NCI-H1417 (cell line): ENCODE measurements at regions not wholly inside any gene's neighbourhood (a gene's known extent, or its start where the extent isn't known, plus 50 kb on each side); places are given as distances from the start of the nearest gene placed in this dataset.
"Not testable (repeated sequence)": the region's sequence is repeated elsewhere in the genome, so short reads cannot be mapped to it uniquely, and the experiment has no call there.

Experiments
- DNase-seq, 3 experiments: peaks; one replicate each; lab custom pipeline; 2025; lab: John Stamatoyannopoulos, UW

DNA sequence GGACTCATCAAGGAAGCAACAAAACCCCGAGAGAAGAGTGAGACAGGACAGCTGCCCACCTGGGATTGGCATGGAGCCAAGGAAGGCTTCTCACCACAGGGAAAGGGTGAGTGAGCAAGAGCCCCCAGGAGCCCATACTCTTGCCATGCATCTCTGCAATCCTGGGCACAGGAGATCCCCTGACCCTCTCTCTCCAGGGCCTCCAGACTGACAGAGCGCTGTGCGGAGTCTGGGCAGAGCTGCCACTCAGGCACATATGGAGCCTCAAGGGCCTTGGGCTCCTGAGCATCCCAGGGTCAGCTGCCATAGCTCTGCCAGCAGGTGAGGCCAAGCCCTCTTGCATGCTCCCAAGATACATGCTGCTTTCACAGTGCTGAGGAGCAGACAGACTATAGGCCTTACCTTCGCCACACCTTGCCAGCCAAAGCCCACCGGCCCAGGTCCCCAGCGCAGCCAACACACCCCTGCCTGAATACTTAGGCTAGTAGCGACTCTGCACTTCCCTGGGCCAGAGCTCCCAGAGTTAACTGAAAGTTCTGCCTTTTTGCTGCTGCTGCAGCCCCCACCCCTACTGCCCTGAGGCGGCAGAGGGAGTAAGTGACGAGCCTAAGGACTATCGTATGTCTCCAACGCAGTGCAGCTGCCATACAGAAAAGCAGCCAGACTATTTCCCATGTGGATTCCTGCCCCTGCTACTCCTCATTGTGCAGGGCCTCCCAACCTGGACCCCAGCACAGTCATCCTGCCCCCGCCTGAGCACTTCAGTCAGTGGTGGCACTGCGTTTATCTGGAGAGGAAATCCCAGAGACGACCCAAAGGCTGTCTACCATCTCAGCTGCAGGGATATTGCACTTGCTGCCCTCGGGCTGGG is 251.6 kb downstream of the SPATA31A6 start:
- not testable (repeated sequence) for DNase-seq

DNA sequence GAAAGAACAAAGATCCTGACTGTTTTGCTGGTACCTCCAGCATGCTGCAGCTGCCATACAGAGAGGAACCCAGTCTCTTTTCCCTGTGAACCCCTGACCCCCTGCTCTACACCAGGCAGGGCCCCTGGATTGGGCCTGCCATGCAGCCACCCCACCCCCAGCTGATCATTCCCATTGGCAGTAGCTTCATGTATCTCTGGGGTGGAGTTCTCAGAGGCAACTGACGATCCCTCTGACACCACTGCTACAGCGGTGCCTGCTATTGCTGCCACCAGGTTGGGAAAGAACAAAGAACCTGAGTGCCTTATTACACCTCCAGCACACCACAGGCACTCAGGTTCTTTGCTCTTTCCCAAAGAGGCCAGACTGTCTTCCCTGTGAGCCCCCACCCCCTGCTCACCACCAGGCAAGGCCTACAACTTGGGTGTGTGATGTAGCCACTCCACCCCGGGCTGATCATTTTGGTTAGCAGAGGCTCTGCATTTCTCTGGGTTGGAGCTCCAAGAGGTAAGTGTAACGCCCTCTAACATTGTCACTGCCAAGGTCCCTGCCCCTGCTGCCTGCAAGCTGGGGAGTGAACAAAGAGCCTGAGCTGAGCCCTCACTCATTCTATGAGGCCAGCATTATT is 252.4 kb downstream of the SPATA31A6 start:
- DNase-seq = not testable (repeated sequence)

- not testable (repeated sequence) for DNase-seq
These were observed 253.7 kb downstream of the SPATA31A6 start for GRCh38 chr9:42437057-42437759.

DNA sequence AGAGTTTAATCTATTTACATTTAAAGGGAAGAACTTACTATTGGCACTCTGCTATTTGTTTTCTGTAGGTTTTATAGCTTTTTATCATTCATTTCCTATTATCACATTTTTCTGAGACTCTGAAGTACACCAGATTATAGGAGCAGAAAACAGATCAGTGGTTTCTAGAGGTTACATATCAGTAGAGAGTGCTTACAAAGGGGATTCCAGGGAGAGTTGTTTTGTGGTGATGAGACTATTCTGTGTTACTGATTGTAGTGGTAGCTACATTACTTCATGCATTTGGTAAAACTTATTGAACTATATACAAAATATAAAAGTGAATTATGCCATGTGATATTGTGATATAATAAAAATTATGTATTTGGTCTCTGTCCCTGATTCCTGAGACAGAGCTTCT is 259.2 kb downstream of the SPATA31A6 start:
- not testable (repeated sequence) for DNase-seq

DNA sequence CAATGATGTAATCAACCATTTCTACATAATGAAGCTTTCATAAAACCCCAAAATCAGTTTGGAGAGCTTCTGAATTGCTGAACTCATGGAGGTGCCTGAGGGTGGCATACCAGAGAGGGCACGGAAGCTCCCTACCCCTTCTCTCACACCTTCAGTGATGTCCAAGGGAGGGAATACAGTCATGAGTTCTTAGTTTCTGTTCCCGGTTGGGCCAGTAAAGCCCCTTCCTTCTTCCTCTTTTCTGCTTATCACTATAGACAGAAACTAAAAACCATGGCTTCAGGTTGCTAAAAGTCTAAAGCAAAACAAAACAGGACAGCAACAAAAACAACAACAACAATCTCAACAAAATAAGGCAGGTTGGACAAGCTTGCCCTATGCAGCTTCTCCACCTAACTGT is 260.0 kb downstream of the SPATA31A6 start:
- not testable (repeated sequence) for DNase-seq

DNA sequence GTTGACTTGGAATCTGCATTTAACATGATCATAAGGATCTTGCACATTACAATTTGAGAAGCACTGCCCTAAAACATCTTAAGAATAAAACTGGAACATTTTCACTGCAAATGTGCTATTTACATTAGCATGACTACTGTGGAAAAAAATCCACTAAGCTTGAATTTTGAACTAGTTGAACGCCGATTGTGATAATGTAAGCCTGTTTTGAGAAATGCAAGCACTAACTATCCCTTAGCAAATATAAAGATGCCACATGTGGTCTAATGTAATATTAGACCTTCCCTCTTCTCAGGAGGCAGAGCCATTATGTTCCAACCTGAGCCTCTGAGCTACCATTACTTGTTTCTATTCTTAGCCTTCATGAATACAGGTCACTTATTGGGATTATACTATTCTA is 278.0 kb downstream of the SPATA31A6 start:
- DNase-seq = not testable (repeated sequence)

DNA sequence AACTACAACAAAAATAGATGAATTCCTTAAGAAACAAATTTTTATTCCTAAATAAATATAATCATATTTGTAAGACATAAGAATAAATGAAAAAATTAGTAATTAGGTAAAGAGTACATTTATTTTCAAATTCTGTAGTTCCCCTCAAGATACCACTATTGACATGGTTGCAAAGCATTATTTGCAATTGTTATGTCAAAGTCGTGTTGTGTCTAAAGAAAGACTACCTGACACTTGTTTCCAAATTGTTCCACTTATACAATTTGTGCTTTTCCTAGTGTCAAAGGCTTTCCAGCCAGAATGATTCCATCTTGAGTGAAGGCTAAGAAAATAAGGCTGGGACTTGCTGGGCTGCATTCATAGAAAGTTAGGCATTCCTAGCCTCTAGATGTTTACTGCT is 278.4 kb downstream of the SPATA31A6 start:
- not testable (repeated sequence) for DNase-seq

- DNase-seq = not testable (repeated sequence)
These were observed 280.5 kb downstream of the SPATA31A6 start for GRCh38 chr9:42463981-42464380.

GRCh38 chr9:42470577-42470976 is 287.1 kb downstream of the SPATA31A6 start:
- DNase-seq = not testable (repeated sequence)

DNA sequence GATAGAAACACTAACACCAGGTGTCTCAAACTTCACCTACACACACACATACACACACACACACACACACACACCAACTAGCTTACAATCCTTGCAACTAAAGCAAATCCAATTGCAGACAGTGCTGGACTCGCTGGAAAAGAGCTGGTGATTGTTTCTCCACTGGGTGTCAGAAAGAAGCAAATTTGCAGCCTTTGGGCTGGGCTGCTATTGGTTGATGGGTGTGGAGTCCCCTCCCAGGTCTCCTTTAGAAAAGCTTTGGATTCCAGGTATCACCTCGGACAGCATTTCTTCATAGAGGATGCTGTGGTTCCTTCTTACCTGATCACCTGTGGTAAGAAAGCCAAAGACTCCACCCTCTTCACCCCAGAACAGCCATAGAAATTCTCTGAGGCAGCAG is 307.5 kb downstream of the SPATA31A6 start:
- not testable (repeated sequence) for DNase-seq

DNA sequence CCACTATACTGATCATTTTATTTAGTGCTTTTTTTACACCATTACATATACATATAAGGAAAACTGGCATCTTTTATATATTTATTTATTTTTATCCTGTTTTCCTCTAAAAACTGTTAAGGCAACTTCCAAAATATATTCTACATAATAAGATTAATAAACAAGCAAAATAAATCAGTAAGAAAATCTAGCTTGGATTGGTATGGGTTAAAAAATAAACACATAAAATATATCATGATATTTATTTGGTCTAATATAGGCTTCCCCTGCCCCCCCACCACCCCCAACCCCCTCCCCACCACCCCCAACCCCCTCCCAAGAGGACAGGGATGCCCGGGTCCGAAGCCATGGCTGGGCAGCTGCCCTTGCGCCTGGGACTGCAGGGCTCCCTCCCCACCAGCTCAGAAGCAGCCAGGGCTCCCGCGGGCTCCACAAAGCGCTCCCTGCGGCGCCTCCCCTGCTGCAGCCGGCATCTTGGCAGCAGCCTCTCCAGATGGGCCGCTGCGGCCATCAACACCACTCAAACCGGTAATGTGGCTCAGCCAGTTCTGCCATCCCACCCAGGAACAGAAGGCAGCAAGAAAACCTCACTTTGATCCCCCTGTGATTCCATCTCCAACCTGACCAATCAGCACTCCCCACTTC is 319.3 kb downstream of the SPATA31A6 start:
- not testable (repeated sequence) for DNase-seq

GRCh38 chr9:42508111-42508510 is 324.7 kb downstream of the SPATA31A6 start:
- DNase-seq = not testable (repeated sequence)

GRCh38 chr9:42513535-42513934 is 330.1 kb downstream of the SPATA31A6 start:
- not testable (repeated sequence) for DNase-seq

DNA sequence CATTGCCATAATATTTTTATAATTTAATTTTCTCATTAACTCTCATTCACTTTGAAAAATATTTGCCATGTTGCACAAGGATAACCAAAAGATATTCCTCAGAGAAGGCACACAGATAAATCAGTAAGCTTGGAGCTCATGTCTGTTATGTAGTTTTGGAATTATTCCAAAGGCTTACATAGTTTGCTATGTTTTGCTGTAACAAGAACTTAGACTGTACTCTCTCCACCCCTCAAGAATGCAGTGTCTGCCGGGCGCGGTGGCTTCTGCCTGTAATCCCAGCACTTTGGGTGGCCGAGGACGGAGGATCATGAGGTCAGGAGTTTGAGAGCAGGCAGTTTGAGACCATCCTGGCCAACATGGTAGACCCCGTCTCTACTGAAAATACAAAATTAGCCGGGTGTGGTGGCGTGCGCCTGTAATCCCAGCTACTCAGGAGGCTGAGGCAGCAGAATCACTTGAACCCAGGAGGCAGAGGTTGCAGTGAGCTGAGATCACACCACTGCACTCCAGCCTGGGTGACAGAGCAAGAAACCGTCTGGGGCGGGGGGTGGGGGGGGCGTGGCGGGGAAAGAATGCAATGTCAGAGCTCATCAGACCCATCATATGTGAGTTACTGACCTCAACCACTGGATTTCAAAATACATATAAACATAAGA is 351.0 kb downstream of the SPATA31A6 start:
- DNase-seq = not testable (repeated sequence)

GRCh38 chr9:42534984-42535325 is 351.5 kb downstream of the SPATA31A6 start:
- not testable (repeated sequence) for DNase-seq

DNA sequence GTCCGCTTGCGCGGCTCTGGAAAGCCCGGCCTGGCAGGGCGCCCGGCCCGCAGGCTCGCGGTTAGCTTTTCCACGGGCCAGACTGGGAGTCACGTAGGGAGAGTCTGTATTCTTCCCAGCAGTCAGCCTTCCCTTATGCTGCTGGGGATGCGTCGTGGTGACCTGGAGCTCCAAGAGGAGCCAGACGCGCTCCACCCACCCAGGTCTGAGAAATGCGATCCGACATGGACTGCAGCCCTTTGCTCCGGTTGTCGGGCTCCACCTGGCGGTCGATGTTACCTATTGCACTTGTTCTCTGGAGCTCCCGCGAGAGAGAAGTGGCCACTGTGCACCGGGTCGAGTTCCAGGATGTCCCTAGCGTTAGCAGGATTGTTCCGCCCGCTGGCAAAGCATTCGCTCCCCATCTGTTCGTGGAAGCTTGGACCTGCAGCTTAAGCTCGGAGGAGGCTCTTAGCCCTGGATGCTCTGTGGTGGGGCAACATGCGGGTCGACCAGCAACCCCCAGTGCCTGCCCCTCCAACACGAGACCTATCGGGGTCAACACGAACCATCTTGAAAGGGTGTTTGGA is 367.4 kb downstream of the SPATA31A6 start:
- not testable (repeated sequence) for DNase-seq

GRCh38 chr9:42568530-42568929 is 385.1 kb downstream of the SPATA31A6 start:
- not testable (repeated sequence) for DNase-seq

DNA sequence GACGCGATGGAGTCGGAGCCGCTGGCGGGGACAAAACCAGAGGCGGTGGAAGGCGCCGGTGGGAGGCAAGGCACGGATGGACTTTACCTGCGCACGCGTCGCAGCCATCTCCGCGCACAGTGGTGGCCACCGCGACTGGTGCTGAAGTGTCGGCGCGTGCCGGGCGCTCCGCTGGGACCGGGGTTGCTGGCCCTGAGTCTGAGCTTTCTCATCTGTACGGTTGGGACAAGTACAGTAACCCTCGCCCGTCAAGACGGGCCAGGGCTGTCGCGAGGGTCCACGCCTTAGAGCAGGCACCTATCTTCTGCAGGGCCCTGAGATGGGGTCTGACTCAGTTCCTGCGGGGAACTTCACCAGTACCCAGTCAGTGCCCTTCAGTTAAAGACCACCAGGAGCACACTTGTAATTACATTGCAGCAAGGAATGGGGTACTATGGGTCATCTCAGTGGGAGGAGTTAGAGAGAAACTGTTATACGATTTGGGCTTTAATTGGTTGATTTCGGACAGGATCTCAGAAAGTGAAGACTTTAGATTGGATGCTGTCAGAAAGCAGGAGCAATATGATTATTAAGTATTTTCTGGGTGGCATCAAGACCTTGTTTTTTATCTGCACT is 385.6 kb downstream of the SPATA31A6 start:
- not testable (repeated sequence) for DNase-seq

- DNase-seq = not testable (repeated sequence)
These were observed 394.4 kb downstream of the SPATA31A6 start for GRCh38 chr9:42577851-42578250.
